ENCODE measurements at regions not wholly inside any gene's neighbourhood (a gene's known extent, or its start where the extent isn't known, plus 50 kb on each side); places are given as distances from the start of the nearest gene placed in this dataset.

GRCh38 chr7:127446842-127447241 is 54.3 kb upstream of the ZNF800 start:
- H3K4me1 ChIP-seq (ENCODE audit: control insufficient read depth, insufficient read depth, low read length) = no peaks in the 10 kb centered on the region
- no peak overlapping the region for H3K4me3 ChIP-seq (ENCODE audit: low read depth, low read length)
- ChIA-PET POLR2A (interaction anchor here (0.7 kb wide), 1 partner anchor 54 kb away, joined by 4 read pairs; the partner anchor contains the start of gene ZNF800), CTCF (interaction anchor here (0.5 to 3.4 kb wide), 20 partner anchors 8 to 815 kb away, joined by 3 to 22 read pairs (median 4); no protein-coding TSS in a partner anchor)
- H3K9me3 ChIP-seq (ENCODE audit: control insufficient read depth, insufficient read depth, low read depth, low read length) = no peaks in the 10 kb centered on the region
- no peaks in the 10 kb centered on the region for H3K36me3 ChIP-seq (ENCODE audit: control insufficient read depth in 2 of 2, insufficient read depth in 1 of 2, low read length in 2 of 2)
- TF ChIP-seq ZNF112 (tag by site-specific recombination; IDR thresholded peaks at IDR 0.05) = no peak
- TF ChIP-seq ZNF302 (tag by site-specific recombination; IDR thresholded peaks at IDR 0.05; ENCODE audit: low read depth) = no peak
- no peak for TF ChIP-seq ZNF792 (tag by site-specific recombination; IDR thresholded peaks at IDR 0.05)
- no peak for TF ChIP-seq BCL11B (tag by site-specific recombination; IDR thresholded peaks at IDR 0.05; ENCODE audit: low read depth)
- TF ChIP-seq ZNF558 (tag by site-specific recombination; IDR thresholded peaks at IDR 0.05) = no peak
- no peak for TF ChIP-seq OVOL3 (tag by site-specific recombination; IDR thresholded peaks at IDR 0.05)
- no peak for TF ChIP-seq ZNF529 (tag by site-specific recombination; IDR thresholded peaks at IDR 0.05; ENCODE audit: insufficient replicate concordance)
- TF ChIP-seq ZNF624 (tag by site-specific recombination; IDR thresholded peaks at IDR 0.05) = no peak
- no peak for TF ChIP-seq ZNF132 (tag by site-specific recombination; IDR thresholded peaks at IDR 0.05; ENCODE audit: borderline replicate concordance)
- no peak for TF ChIP-seq ZFP37 (tag by site-specific recombination; IDR thresholded peaks at IDR 0.05)
- no peak overlapping the region for H3K27ac ChIP-seq (ENCODE audit: extremely low read depth, low read depth, low read length)

All from HEK293 (cell line).